Common myeloid progenitor, CD34-positive (primary cell): ENCODE measurements at regions not wholly inside any gene's neighbourhood (a gene's known extent, or its start where the extent isn't known, plus 50 kb on each side); places are given as distances from the start of the nearest gene placed in this dataset.

ENCODE experiments used
- CTCF ChIA-PET: fragments of 350-600 bp; sonication (Branson Sonifier 250); formaldehyde crosslinking; loops from one replicate; lab custom pipeline; 2021; ENCODE audit warnings: antibody characterized with exemption; lab: Charles Lee
- POLR2A ChIA-PET: fragments of 350-600 bp; sonication (Branson Sonifier 250); formaldehyde crosslinking; loops from one replicate; lab custom pipeline; 2021; ENCODE audit warnings: antibody characterized with exemption; lab: Charles Lee
- DNase-seq, 3 donors: peaks; one replicate each; pipeline versions ENCODE4 v3.0.0 to v3.0.0-alpha.2; 2013
- H3K27ac ChIP-seq, 2 experiments: 1 replicate in 1 of 2; 2 replicates in 1 of 2; pipeline ENCODE4 v1.7.0; 2013; ENCODE audit warnings: inconsistent platforms in 2 of 2, low read length in 2 of 2, mild to moderate bottlenecking in 2 of 2, low read depth in 1 of 2, moderate library complexity in 1 of 2; ENCODE audit not compliant: severe bottlenecking in 2 of 2, insufficient read depth in 1 of 2, poor library complexity in 1 of 2
- H3K27me3 ChIP-seq, 5 experiments: replicated peaks in 2 of 5; 1 replicate in 3 of 5; 2 replicates in 2 of 5; pipeline versions ENCODE4 v1.6.1 to v1.7.0; 2013; ENCODE audit warnings: low read length in 4 of 5, mild to moderate bottlenecking in 2 of 5, moderate library complexity in 2 of 5, inconsistent platforms in 1 of 5; ENCODE audit not compliant: insufficient read depth in 5 of 5, control insufficient read depth in 4 of 5
- H3K36me3 ChIP-seq, 4 experiments: 1 replicate in 2 of 4; 2 replicates in 2 of 4; pipeline versions ENCODE4 v1.6.1 to v1.7.0; 2013; ENCODE audit warnings: low read length in 3 of 4, control low read depth in 1 of 4, mild to moderate bottlenecking in 1 of 4; ENCODE audit not compliant: control insufficient read depth in 4 of 4, insufficient read depth in 4 of 4
- H3K4me1 ChIP-seq, 4 experiments: 1 replicate in 3 of 4; 2 replicates in 1 of 4; pipeline versions ENCODE4 v1.6.1 to v1.7.1; 2013; ENCODE audit warnings: low read length in 3 of 4, mild to moderate bottlenecking in 3 of 4, control low read depth in 1 of 4, inconsistent platforms in 1 of 4, moderate library complexity in 1 of 4; ENCODE audit not compliant: control insufficient read depth in 4 of 4, insufficient read depth in 4 of 4; ENCODE audit errors: control extremely low read depth in 1 of 4
- H3K4me3 ChIP-seq, 7 experiments: 1 replicate in 4 of 7; 2 replicates in 3 of 7; pipeline versions ENCODE4 v1.5.1 to v1.7.0; 2013; ENCODE audit warnings: mild to moderate bottlenecking in 7 of 7, low read length in 6 of 7, moderate library complexity in 6 of 7, inconsistent platforms in 2 of 7, low read depth in 2 of 7, control low read depth in 1 of 7; ENCODE audit not compliant: insufficient read depth in 4 of 7, control insufficient read depth in 1 of 7; ENCODE audit errors: extremely low read depth in 1 of 7
- H3K9me3 ChIP-seq, 5 experiments: 1 replicate in 4 of 5; 2 replicates in 1 of 5; pipeline versions ENCODE4 v1.6.1 to v1.7.1; 2013; ENCODE audit warnings: low read length in 4 of 5, mild to moderate bottlenecking in 2 of 5, inconsistent platforms in 1 of 5, low read depth in 1 of 5, moderate library complexity in 1 of 5; ENCODE audit not compliant: control insufficient read depth in 4 of 5, insufficient read depth in 2 of 5; ENCODE audit errors: control extremely low read depth in 1 of 5
- WGBS: methylation state at CpG from one replicate; pipeline ENCODE4 v1.1.5; 2013; ENCODE audit not compliant: insufficient coverage; 5-methylcytosine and 5-hydroxymethylcytosine counted together

DNA sequence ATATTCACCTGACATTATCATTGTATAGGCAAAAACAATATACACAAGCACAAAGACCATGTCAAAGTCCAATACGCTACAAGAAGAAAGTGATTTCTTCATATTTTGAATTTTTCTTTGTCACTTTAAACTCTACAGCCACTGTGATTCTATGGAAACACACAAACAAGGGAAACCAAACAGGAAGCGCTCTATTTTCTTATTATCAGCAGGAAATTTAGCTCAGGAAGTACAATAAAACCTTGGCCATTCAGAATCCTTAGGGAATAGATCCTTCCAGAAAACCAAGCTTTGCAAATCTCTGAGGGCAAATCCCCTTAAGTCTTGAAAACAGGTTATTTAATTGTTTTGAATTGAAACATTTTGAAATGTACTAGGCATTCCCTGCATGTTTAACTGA, 336.2 kb downstream of the EPHA4 start:
- POLR2A ChIA-PET, result no interaction called here
- H3K9me3 ChIP-seq, result no peaks in the 10 kb centered on the region
- no peaks in the 10 kb centered on the region for H3K27me3 ChIP-seq
- CTCF ChIA-PET, result no interaction called here
- H3K27ac ChIP-seq, result no peak overlapping the region
- H3K4me1 ChIP-seq, result no peaks in the 10 kb centered on the region
- no peak overlapping the region for H3K4me3 ChIP-seq
- H3K36me3 ChIP-seq, result no peaks in the 10 kb centered on the region
- no CpG with 5 or more reads among the region's 2 CpGs for WGBS
- DNase-seq, result no peak

DNA sequence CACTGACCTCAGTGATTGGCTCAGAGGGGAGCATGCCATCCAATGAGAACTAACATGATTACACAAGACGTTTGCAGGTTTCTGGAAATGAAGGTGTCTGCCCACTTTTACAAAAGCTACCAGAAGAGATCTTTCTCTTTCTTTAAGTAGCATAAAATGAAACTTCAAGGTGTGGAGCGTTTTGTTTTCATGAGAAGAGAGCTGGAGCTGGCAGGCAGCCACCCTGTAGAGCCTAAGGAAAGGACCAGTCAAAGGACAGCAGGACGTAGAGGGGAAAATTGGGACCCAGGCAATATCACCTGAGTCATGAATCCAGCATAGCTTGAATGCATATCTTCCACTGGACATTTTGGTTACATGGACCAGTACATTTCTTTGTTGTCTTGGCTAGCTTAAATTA, 331.0 kb downstream of the EPHA4 start:
- Histone ChIP-seq H3K27ac (no peak overlapping the region), H3K36me3 (no peaks in the 10 kb centered on the region), H3K27me3 (no peaks in the 10 kb centered on the region), H3K4me1 (no peaks in the 10 kb centered on the region), H3K4me3 (no peak overlapping the region), H3K9me3 (no peaks in the 10 kb centered on the region)
- ChIA-PET CTCF (no interaction called here), POLR2A (no interaction called here)
- DNase-seq, result no peak
- 100% methylated on average over 2 of the region's 3 CpGs for WGBS

DNA sequence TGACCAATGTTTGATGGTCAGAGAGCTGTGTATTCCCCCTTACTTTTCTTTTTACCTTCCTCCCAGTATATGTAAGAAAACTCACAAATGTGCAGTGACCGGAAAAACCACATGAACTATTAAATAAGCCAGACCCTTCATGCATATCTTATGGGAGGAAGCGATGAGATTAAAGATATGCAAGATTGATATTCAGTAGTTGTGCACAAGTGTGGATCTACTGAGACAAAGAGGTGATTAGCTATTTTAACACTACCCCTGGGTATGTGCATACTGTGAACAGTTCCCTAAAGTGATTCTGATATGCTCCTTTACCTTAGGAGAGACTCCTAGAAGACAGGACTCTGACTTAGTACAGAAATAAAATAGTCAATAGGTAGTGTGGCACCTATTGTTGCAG, 328.3 kb downstream of the EPHA4 start:
- Histone ChIP-seq H3K4me3 (no peak overlapping the region), H3K27ac (no peak overlapping the region), H3K27me3 (no peaks in the 10 kb centered on the region), H3K9me3 (no peaks in the 10 kb centered on the region), H3K4me1 (no peaks in the 10 kb centered on the region), H3K36me3 (no peaks in the 10 kb centered on the region)
- no CpG with 5 or more reads among the region's 2 CpGs for WGBS
- ChIA-PET CTCF (no interaction called here), POLR2A (no interaction called here)
- DNase-seq, result no peak

DNA sequence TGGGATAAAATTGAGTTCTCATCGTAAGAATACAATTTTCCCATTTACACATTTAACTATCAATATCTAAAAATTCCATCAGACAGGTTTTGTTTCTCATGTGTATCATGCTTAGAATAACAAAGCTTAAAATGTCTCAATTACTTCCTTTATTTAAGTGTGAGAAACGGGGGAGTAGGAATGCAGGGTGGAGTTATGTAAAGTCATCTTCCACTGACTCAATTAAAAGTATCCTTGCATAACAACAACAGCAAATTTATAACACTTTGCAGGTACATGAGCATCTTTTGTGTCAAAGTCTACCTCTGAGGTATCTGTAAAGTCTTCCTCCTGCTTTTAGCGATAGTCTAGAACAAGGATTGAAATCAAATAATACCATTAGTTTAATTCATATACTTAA, 327.1 kb downstream of the EPHA4 start:
- ChIA-PET CTCF (no interaction called here), POLR2A (no interaction called here)
- no peak for DNase-seq
- no peaks in the 10 kb centered on the region for H3K36me3 ChIP-seq
- H3K4me3 ChIP-seq, result no peak overlapping the region
- H3K27ac ChIP-seq, result no peak overlapping the region
- no peaks in the 10 kb centered on the region for H3K4me1 ChIP-seq
- WGBS, result no CpG with 5 or more reads among the region's 3 CpGs
- peaks cover 0 to 2% (median 0%) of the 10 kb centered on the region in 5 experiments for H3K9me3 ChIP-seq
- H3K27me3 ChIP-seq, result no peaks in the 10 kb centered on the region

DNA sequence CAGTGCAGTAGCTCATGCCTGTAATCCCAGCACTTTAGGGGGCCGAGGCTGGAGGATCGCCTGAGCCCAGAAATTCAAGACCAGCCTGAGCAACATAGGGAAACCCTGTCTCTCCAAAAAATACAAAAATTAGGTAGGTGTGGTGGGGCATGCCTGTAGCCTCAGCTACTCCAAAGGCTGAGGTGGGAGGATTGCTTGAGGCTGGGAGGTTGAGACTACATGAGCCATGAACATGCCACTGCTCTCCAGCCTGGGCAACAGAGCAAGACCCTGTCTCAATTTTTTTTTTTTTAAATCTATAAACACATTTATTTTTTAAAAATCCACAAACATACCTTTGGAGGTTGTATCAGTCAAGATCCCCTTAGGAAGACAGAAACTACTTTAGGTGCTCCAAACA, 326.3 kb downstream of the EPHA4 start:
- no peaks in the 10 kb centered on the region for H3K27me3 ChIP-seq
- no peaks in the 10 kb centered on the region for H3K36me3 ChIP-seq
- 94% methylated on average over 2 of the region's 2 CpGs for WGBS
- H3K4me1 ChIP-seq, result no peaks in the 10 kb centered on the region
- peaks cover 0 to 2% (median 0%) of the 10 kb centered on the region in 5 experiments for H3K9me3 ChIP-seq
- H3K4me3 ChIP-seq, result no peak overlapping the region
- POLR2A ChIA-PET, result no interaction called here
- H3K27ac ChIP-seq, result no peak overlapping the region
- CTCF ChIA-PET, result no interaction called here
- DNase-seq, result no peak

DNA sequence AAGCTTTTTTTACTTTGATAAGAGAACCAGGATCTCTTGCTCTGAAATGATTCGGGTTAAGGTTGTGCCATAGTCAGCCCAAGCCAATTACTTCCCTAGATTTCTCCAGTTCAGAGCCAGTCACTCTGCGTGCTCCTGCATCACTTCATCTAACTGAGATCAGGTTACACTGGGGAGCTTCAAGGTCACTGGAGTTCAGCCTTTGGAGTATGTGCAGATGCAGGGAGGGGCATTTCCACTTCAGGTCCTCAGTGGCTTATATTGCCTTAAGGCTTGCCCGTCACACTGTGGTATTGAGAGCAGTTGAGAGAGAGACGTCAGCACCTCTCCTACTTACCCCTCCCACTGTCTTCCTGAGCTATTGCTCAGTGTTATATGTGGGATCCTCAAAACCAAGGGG, 317.8 kb downstream of the EPHA4 start:
- Histone ChIP-seq H3K9me3 (peaks cover 0 to 3% (median 0%) of the 10 kb centered on the region in 5 experiments), H3K27ac (no peak overlapping the region), H3K4me3 (no peak overlapping the region), H3K4me1 (no peaks in the 10 kb centered on the region), H3K36me3 (no peaks in the 10 kb centered on the region), H3K27me3 (no peaks in the 10 kb centered on the region)
- DNase-seq, result no peak
- POLR2A ChIA-PET, result no interaction called here
- CTCF ChIA-PET, result interaction anchor here (1.2 kb wide), 1 partner anchor 15 kb away, joined by 3 read pairs; no protein-coding TSS in a partner anchor
- 100% methylated on average over 2 of the region's 4 CpGs for WGBS

DNA sequence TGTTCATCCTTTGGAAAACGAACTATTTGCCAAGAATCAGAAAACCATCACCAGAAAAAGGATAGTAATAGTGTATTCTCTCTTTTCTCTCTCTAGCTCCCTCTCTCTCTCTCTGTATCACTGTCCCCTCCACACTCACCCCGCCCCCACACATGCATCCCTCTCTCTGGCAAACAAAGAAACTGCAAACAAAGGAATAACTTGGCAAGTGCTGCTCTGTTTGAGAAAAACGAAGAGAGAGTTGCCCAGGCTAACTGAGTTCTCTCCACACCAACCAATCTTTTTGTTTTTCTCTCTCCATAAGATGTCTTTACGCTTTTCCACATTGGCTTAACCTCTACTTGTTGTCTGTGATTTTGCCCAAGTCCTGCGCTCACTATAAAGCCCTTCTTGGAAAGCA, 316.2 kb downstream of the EPHA4 start:
- Histone ChIP-seq H3K9me3 (peaks cover 0 to 3% (median 0%) of the 10 kb centered on the region in 5 experiments), H3K36me3 (no peaks in the 10 kb centered on the region), H3K4me3 (no peak overlapping the region), H3K4me1 (no peaks in the 10 kb centered on the region), H3K27me3 (no peaks in the 10 kb centered on the region), H3K27ac (no peak overlapping the region)
- WGBS, result 92% methylated on average over 5 of the region's 5 CpGs
- POLR2A ChIA-PET, result no interaction called here
- DNase-seq, result no peak
- CTCF ChIA-PET, result no interaction called here
